ENCODE measurements at regions not wholly inside any gene's neighbourhood (a gene's known extent, or its start where the extent isn't known, plus 50 kb on each side); places are given as distances from the start of the nearest gene placed in this dataset.

DNA sequence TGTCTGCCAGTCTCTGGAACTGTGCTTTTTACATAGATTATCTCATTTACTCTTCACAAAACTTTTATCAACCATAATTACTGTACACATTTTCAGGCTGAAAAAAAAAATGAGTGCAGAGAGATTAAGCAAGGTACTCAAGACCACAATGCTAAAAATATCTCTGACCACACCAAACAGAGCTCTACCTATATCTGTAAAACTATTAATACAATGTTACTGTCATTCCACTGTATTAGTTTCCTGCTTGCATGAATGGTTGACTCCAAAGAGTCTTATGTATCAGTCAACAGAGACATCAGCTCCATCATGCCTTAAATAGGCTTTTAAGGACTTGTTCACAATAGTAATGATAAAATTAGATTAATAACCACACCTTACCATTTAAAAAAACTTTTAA, 134.7 kb upstream of the CCDC150 start:
- ChIA-PET POLR2A (ENCODE audit: low non-redundant PET) (no interaction called here), CTCF (no interaction called here)
- no peak overlapping the region for H3K27ac ChIP-seq
- TF ChIP-seq, protein P1, sequence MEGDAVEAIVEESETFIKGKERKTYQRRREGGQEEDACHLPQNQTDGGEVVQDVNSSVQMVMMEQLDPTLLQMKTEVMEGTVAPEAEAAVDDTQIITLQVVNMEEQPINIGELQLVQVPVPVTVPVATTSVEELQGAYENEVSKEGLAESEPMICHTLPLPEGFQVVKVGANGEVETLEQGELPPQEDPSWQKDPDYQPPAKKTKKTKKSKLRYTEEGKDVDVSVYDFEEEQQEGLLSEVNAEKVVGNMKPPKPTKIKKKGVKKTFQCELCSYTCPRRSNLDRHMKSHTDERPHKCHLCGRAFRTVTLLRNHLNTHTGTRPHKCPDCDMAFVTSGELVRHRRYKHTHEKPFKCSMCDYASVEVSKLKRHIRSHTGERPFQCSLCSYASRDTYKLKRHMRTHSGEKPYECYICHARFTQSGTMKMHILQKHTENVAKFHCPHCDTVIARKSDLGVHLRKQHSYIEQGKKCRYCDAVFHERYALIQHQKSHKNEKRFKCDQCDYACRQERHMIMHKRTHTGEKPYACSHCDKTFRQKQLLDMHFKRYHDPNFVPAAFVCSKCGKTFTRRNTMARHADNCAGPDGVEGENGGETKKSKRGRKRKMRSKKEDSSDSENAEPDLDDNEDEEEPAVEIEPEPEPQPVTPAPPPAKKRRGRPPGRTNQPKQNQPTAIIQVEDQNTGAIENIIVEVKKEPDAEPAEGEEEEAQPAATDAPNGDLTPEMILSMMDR (conservative IDR thresholded peaks at IDR 0.05; ENCODE audit: low read depth): no peak
- DNase-seq (ENCODE audit: low spot score): no peak

DNA sequence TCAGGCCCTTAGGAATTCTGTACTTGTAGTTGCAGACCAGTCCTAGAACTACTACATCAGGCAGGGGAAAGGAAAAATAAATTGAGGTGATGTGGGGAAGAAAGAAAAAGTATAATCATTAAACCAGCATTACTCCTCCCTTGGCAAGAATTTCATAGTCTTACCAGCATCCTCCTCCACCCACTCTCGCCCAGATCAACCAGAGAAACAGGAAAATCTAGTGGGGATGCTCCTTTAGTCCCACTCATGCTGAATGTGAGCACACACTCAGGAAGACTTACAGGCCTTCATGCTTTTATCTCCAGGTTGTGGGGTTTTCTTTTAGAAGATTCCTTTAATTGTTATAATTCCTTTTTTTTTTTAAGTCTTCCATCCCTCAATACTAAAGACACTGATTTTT, 129.3 kb upstream of the CCDC150 start:
- TF ChIP-seq, protein P1 (conservative IDR thresholded peaks at IDR 0.05; ENCODE audit: low read depth): no peak
- no peak for DNase-seq (ENCODE audit: low spot score)
- H3K27ac ChIP-seq: no peak overlapping the region
- POLR2A ChIA-PET (ENCODE audit: low non-redundant PET): no interaction called here
- CTCF ChIA-PET: no interaction called here

DNA sequence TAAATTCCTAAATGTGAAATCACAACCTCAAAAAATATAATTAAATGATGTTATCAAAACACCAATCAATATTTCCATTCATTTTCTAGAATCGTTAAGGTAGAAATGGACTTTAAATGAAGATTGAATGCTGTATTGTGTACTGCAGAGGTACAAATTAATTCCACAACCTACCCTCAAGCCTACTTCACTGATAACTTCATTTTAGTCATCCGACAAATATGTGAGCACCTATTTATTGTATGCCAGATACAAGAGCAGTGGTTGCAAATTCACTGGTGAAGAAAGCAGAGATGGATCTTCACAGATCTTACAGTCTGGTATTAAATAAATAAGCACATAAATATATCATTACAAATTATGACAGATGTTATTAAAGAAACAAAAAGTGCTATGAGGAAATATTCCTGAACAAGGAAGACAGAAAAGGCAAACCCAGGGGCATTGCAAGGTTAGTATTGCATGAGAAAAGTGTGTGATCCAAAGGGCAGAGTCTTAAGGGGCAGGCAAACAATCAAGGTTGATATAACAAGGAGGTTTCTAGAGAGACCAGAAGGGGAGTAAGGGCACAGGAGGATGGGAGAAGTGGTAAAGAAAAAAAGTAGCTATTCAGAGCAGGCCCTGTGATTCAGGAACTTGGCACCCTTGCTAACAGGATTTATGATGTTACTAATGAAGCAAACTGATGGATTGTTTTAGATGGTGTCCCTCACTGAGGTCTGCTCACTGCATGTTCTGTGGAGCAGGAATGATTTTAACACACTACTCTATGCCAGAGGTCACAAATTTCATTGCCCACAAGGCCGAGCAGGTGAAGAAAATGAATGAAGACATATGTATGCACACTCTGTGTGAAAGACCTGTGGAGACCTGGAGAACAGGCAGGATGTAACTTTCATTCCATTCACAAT, 128.0 kb upstream of the CCDC150 start:
- DNase-seq (ENCODE audit: low spot score): no peak
- CTCF ChIA-PET: interaction anchor here (0.6 kb wide), 1 partner anchor 34 kb away, joined by 3 read pairs; no protein-coding TSS in a partner anchor
- POLR2A ChIA-PET (ENCODE audit: low non-redundant PET): no interaction called here
- TF ChIP-seq, protein P1 (conservative IDR thresholded peaks at IDR 0.05; ENCODE audit: low read depth): no peak
- no peak overlapping the region for H3K27ac ChIP-seq

DNA sequence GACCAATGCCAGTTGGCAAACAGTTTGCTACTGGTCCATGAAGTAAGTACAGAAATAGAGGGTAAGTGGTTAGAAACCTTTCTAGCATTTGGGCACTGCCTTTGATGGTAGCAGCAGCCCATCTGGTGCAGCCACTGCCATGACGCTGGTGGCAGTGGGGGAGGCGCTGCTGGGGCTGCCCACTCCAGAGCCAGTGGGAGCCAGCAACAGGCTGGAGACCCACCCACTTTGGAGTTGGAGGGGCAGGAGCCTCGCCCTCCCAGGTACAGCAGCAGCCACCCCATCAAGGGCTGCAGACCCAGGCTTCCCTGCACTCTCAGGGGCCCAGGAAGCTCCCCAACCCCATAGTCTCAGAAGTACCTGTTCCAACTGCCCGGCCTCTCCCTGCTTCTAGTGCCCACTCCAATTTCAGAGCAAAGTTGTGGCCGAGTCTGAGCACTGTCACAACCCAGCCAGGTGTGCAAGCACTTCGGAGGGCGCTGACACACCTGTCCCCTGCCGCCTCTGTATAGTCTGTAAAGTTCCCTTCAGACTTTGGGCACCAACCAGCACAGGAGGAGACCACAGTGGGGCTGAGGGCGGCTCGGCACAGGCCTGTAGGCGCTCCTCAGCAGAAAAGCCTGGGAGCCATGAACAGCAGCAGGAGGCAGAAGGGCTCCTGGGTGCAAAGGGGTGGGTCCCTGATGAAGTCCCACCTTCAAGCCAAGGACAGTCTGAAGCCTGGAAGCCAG, 125.6 kb upstream of the CCDC150 start:
- CTCF ChIA-PET: no interaction called here
- POLR2A ChIA-PET (ENCODE audit: low non-redundant PET): no interaction called here
- no peak overlapping the region for H3K27ac ChIP-seq
- TF ChIP-seq, protein P1 (conservative IDR thresholded peaks at IDR 0.05; ENCODE audit: low read depth): no peak
- DNase-seq (ENCODE audit: low spot score): no peak

DNA sequence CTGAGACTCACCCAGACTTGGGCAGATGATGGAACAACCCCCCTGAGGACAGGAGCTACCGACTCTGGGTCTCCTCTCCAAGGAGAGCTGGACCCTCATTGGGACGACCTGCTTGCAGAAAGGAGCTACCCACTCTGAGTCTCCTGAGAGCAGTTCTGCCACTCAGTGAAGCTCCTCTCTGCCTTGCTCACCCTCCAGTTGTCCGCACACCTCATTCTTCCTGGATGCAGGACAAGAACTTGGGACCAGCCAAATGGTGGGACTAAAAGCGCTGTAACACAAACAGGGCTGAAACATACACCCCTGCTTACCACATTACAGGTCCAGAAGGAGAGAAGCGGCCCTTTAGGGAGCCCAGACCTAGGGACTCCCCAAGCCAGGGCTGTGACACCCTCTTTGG, 124.9 kb upstream of the CCDC150 start:
- TF ChIP-seq, protein P1 (conservative IDR thresholded peaks at IDR 0.05; ENCODE audit: low read depth): no peak
- H3K27ac ChIP-seq: no peak overlapping the region
- ChIA-PET CTCF (interaction anchor here (0.7 kb wide), 1 partner anchor 224 kb away, joined by 3 read pairs; no protein-coding TSS in a partner anchor), POLR2A (ENCODE audit: low non-redundant PET) (no interaction called here)
- DNase-seq (ENCODE audit: low spot score): no peak

DNA sequence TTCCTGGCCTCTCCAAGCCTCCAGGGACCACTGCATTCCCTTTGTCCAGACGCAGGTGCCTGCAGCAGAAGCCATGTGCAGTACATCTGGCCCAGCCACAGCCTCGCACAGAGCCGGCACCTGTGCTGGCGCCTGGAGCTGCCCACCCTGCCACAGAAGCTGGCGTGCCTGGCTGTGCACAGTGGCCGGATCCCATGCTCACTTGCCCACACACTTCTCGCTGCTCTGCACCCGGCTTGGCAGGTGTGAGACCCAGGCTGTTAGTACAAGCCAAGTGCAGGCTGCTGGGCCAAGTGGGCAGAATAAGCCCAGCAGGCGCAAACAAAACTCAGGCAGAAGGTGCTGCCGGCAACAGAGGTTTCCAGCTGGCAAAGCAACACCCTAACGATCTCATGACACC, 124.5 kb upstream of the CCDC150 start:
- no peak overlapping the region for H3K27ac ChIP-seq
- ChIA-PET POLR2A (ENCODE audit: low non-redundant PET) (no interaction called here), CTCF (interaction anchor here (0.7 kb wide), 1 partner anchor 224 kb away, joined by 3 read pairs; no protein-coding TSS in a partner anchor)
- TF ChIP-seq, protein P1 (conservative IDR thresholded peaks at IDR 0.05; ENCODE audit: low read depth): no peak
- no peak for DNase-seq (ENCODE audit: low spot score)

All from RWPE1 (cell line).